Neural progenitor cell (in vitro differentiated cells): ENCODE measurements at regions not wholly inside any gene's neighbourhood (a gene's known extent, or its start where the extent isn't known, plus 50 kb on each side); places are given as distances from the start of the nearest gene placed in this dataset.

ENCODE experiments used
- DNase-seq: peaks from one replicate; pipeline ENCODE4 v3.0.0-alpha.2; 2016; ENCODE audit warnings: low spot score
- H2AFZ ChIP-seq: fragments of 200-600 bp; sonication (generic); replicated peaks from 2 replicates; pipeline ENCODE4 v1.6.1; 2016; ENCODE audit warnings: antibody characterized with exemption
- H3F3A ChIP-seq: fragments of 200-600 bp; sonication (generic); 2 replicates; pipeline ENCODE4 v1.6.1; 2016; ENCODE audit warnings: antibody characterized with exemption, low read depth
- H3K27ac ChIP-seq: fragments of 200-600 bp; sonication (generic); 2 replicates; pipeline ENCODE4 v1.5.1; 2016; ENCODE audit warnings: mild to moderate bottlenecking
- H3K27me3 ChIP-seq: fragments of 200-600 bp; sonication (generic); 2 replicates; pipeline ENCODE4 v1.6.1; 2016; ENCODE audit warnings: mild to moderate bottlenecking, moderate library complexity
- H3K36me3 ChIP-seq: fragments of 200-600 bp; sonication (generic); 2 replicates; pipeline ENCODE4 v1.5.1; 2016
- H3K4me1 ChIP-seq: fragments of 200-600 bp; sonication (generic); 2 replicates; pipeline ENCODE4 v1.6.1; 2016; ENCODE audit warnings: mixed run types
- H3K4me2 ChIP-seq: fragments of 200-600 bp; sonication (generic); 2 replicates; pipeline ENCODE4 v1.6.1; 2016
- H3K4me3 ChIP-seq: fragments of 200-600 bp; sonication (generic); 2 replicates; pipeline ENCODE4 v1.5.1; 2016
- H3K79me2 ChIP-seq: fragments of 200-600 bp; sonication (generic); 2 replicates; pipeline ENCODE4 v1.6.1; 2016; ENCODE audit warnings: low read depth
- H3K9ac ChIP-seq: fragments of 200-600 bp; sonication (generic); 2 replicates; pipeline ENCODE4 v1.6.1; 2016
- H3K9me3 ChIP-seq: fragments of 200-600 bp; sonication (generic); 2 replicates; pipeline ENCODE4 v1.5.1; 2016; ENCODE audit warnings: low read depth
- H4K20me1 ChIP-seq: fragments of 200-600 bp; sonication (generic); 2 replicates; pipeline ENCODE4 v1.6.1; 2016; ENCODE audit warnings: low read depth
- H3K27ac Mint-ChIP-seq: 3 replicates; pipeline ENCODE4 v1.8.0; 2021; ENCODE audit warnings: mixed read lengths
- H3K27me3 Mint-ChIP-seq: 2 replicates; pipeline ENCODE4 v1.8.0; 2022; ENCODE audit warnings: low read depth, mild to moderate bottlenecking, inconsistent platforms, moderate library complexity, mixed read lengths; ENCODE audit not compliant: insufficient read depth
- H3K36me3 Mint-ChIP-seq: 3 replicates; pipeline ENCODE4 v1.8.0; 2021; ENCODE audit warnings: mixed read lengths
- H3K4me1 Mint-ChIP-seq: 3 replicates; pipeline ENCODE4 v1.8.0; 2021; ENCODE audit warnings: mixed read lengths
- H3K4me3 Mint-ChIP-seq: 3 replicates; pipeline ENCODE4 v1.8.0; 2021; ENCODE audit warnings: mild to moderate bottlenecking, moderate library complexity, mixed read lengths
- H3K9me3 Mint-ChIP-seq: 3 replicates; pipeline ENCODE4 v1.8.0; 2020; ENCODE audit warnings: mixed read lengths
- CTCF ChIP-seq: fragments of 200-600 bp; sonication (generic); IDR thresholded peaks from 2 replicates; pipeline ENCODE4 v1.5.1; 2017; ENCODE audit warnings: antibody characterized with exemption, mild to moderate bottlenecking
- EZH2 ChIP-seq: fragments of 200-600 bp; sonication (generic); IDR thresholded peaks from 2 replicates; pipeline ENCODE4 v1.6.1; 2017; ENCODE audit warnings: antibody characterized with exemption, mild to moderate bottlenecking, moderate library complexity
- EZH2phosphoT487 ChIP-seq: fragments of 200-600 bp; sonication (generic); IDR thresholded peaks from 2 replicates; pipeline ENCODE4 v1.6.1; 2017; ENCODE audit warnings: antibody characterized with exemption

GRCh38 chr4:154039435-154040343, 250.8 kb upstream of the SFRP2 start:
- no peak overlapping the region for H3K4me3 Mint-ChIP-seq
- Histone ChIP-seq H3K36me3 (no peaks in the 10 kb centered on the region), H3K9me3 (no peaks in the 10 kb centered on the region), H3F3A (no peaks in the 10 kb centered on the region), H3K9ac (no peak overlapping the region), H3K4me2 (no peak overlapping the region), H3K79me2 (no peaks in the 10 kb centered on the region), H2AFZ (no peak overlapping the region), H3K4me3 (no peak overlapping the region), H3K4me1 (no peaks in the 10 kb centered on the region), H4K20me1 (no peaks in the 10 kb centered on the region), H3K27ac (no peak overlapping the region), H3K27me3 (no peaks in the 10 kb centered on the region)
- no peaks in the 10 kb centered on the region for H3K9me3 Mint-ChIP-seq
- H3K36me3 Mint-ChIP-seq: peaks cover 2% of the 10 kb centered on the region
- no peaks in the 10 kb centered on the region for H3K27me3 Mint-ChIP-seq
- no peak overlapping the region for H3K27ac Mint-ChIP-seq
- H3K4me1 Mint-ChIP-seq: peaks cover 10% of the 10 kb centered on the region
- TF ChIP-seq EZH2 (no peak), CTCF (no peak), EZH2phosphoT487 (no peak)
- DNase-seq: no peak

- no peaks in the 10 kb centered on the region for H3K4me1 ChIP-seq
- peaks cover 7% of the 10 kb centered on the region for H3K36me3 ChIP-seq
- no peaks in the 10 kb centered on the region for H3K9me3 ChIP-seq
- no peak overlapping the region for H3K27ac Mint-ChIP-seq
- H3K4me1 Mint-ChIP-seq: peaks cover 2% of the 10 kb centered on the region
- H3K9me3 Mint-ChIP-seq: peaks cover 7% of the 10 kb centered on the region
- no peak overlapping the region for H3K4me3 Mint-ChIP-seq
- H3K9ac ChIP-seq: no peak overlapping the region
- no peak overlapping the region for H3K27ac ChIP-seq
- no peak overlapping the region for H3K4me2 ChIP-seq
- H2AFZ ChIP-seq: no peak overlapping the region
- H3K79me2 ChIP-seq: no peaks in the 10 kb centered on the region
- H4K20me1 ChIP-seq: no peaks in the 10 kb centered on the region
- peaks cover 2% of the 10 kb centered on the region for H3K27me3 Mint-ChIP-seq
- no peak for DNase-seq
- H3K4me3 ChIP-seq: no peak overlapping the region
- H3F3A ChIP-seq: no peaks in the 10 kb centered on the region
- H3K27me3 ChIP-seq: no peaks in the 10 kb centered on the region
- TF ChIP-seq CTCF: no peak
- TF ChIP-seq EZH2phosphoT487: no peak
- TF ChIP-seq EZH2: no peak
- peaks cover 5% of the 10 kb centered on the region for H3K36me3 Mint-ChIP-seq
Measured at GRCh38 chr4:154036856-154037255, 248.0 kb upstream of the SFRP2 start.

GRCh38 chr4:154035341-154035740, 246.5 kb upstream of the SFRP2 start:
- H3K27me3 ChIP-seq: no peaks in the 10 kb centered on the region
- H3K4me3 ChIP-seq: no peak overlapping the region
- H2AFZ ChIP-seq: no peak overlapping the region
- no peaks in the 10 kb centered on the region for H4K20me1 ChIP-seq
- peaks cover 6% of the 10 kb centered on the region for H3K4me1 Mint-ChIP-seq
- DNase-seq: no peak
- peaks cover 10% of the 10 kb centered on the region for H3K9me3 Mint-ChIP-seq
- H3K4me3 Mint-ChIP-seq: no peak overlapping the region
- no peak overlapping the region for H3K27ac Mint-ChIP-seq
- no peak overlapping the region for H3K9ac ChIP-seq
- H3K4me1 ChIP-seq: peaks cover 7% of the 10 kb centered on the region
- H3K9me3 ChIP-seq: no peaks in the 10 kb centered on the region
- H3K36me3 Mint-ChIP-seq: peaks cover 5% of the 10 kb centered on the region
- peaks cover 9% of the 10 kb centered on the region for H3K36me3 ChIP-seq
- H3F3A ChIP-seq: no peaks in the 10 kb centered on the region
- TF ChIP-seq CTCF: no peak
- TF ChIP-seq EZH2: no peak
- no peak for TF ChIP-seq EZH2phosphoT487
- no peak overlapping the region for H3K27ac ChIP-seq
- H3K27me3 Mint-ChIP-seq: peaks cover 2% of the 10 kb centered on the region
- no peaks in the 10 kb centered on the region for H3K79me2 ChIP-seq
- H3K4me2 ChIP-seq: no peak overlapping the region
